ENCODE measurements at regions not wholly inside any gene's neighbourhood (a gene's known extent, or its start where the extent isn't known, plus 50 kb on each side); places are given as distances from the start of the nearest gene placed in this dataset.

GRCh38 chr22:47366026-47366767 lies 603.7 kb downstream of the TBC1D22A start:
- H3K36me3 ChIP-seq = no peaks in the 10 kb centered on the region
- 85 to 87% methylated on average over 17 of the region's 17 CpGs for whole genome bisulfite sequencing, 2 donors
- no peak overlapping the region for H3K27ac ChIP-seq
- H3K9me3 ChIP-seq = peaks cover 0 to 25% (median 5%) of the 10 kb centered on the region in 4 donors
- no peaks in the 10 kb centered on the region for H3K4me1 ChIP-seq
- H3K4me3 ChIP-seq = no peak overlapping the region
- H3K27me3 ChIP-seq = no peaks in the 10 kb centered on the region
- TF ChIP-seq CTCF (IDR thresholded peaks at IDR 0.05) (no peak), EP300 (IDR thresholded peaks at IDR 0.05) (no peak), POLR2A (IDR thresholded peaks at IDR 0.05) (no peak)
- DNase-seq (ENCODE audit: low spot score in 2 of 2) = no peak

GRCh38 chr22:47361247-47361646 lies 598.8 kb downstream of the TBC1D22A start:
- no peak overlapping the region for H3K4me3 ChIP-seq
- peaks cover 0 to 26% (median 5%) of the 10 kb centered on the region in 4 donors for H3K9me3 ChIP-seq
- TF ChIP-seq CTCF (IDR thresholded peaks at IDR 0.05) (no peak), POLR2A (IDR thresholded peaks at IDR 0.05) (no peak), EP300 (IDR thresholded peaks at IDR 0.05) (no peak)
- no peak for DNase-seq (ENCODE audit: low spot score in 2 of 2)
- H3K27ac ChIP-seq = no peak overlapping the region
- 95 to 98% methylated on average over 3 of the region's 3 CpGs for WGBS, 2 donors
- no peaks in the 10 kb centered on the region for H3K36me3 ChIP-seq
- no peaks in the 10 kb centered on the region for H3K4me1 ChIP-seq
- H3K27me3 ChIP-seq = no peaks in the 10 kb centered on the region

GRCh38 chr22:47357493-47357892 lies 595.0 kb downstream of the TBC1D22A start:
- H3K27ac ChIP-seq = no peak overlapping the region
- H3K27me3 ChIP-seq = no peaks in the 10 kb centered on the region
- H3K9me3 ChIP-seq = peaks cover 0 to 12% (median 5%) of the 10 kb centered on the region in 4 donors
- no peaks in the 10 kb centered on the region for H3K4me1 ChIP-seq
- H3K36me3 ChIP-seq = no peaks in the 10 kb centered on the region
- 91 to 92% methylated on average over 10 of the region's 10 CpGs for WGBS, 2 donors
- H3K4me3 ChIP-seq = no peak overlapping the region
- TF ChIP-seq EP300 (IDR thresholded peaks at IDR 0.05) (no peak), CTCF (IDR thresholded peaks at IDR 0.05) (no peak), POLR2A (IDR thresholded peaks at IDR 0.05) (no peak)
- no peak for DNase-seq (ENCODE audit: low spot score in 2 of 2)

- no peaks in the 10 kb centered on the region for H3K27me3 ChIP-seq
- H3K36me3 ChIP-seq = no peaks in the 10 kb centered on the region
- 96 to 98% methylated on average over 7 of the region's 7 CpGs for WGBS, 2 donors
- H3K4me1 ChIP-seq = no peaks in the 10 kb centered on the region
- H3K27ac ChIP-seq = no peak overlapping the region
- DNase-seq (ENCODE audit: low spot score in 2 of 2) = no peak
- TF ChIP-seq POLR2A (IDR thresholded peaks at IDR 0.05) = no peak
- TF ChIP-seq CTCF (IDR thresholded peaks at IDR 0.05) = no peak
- no peak for TF ChIP-seq EP300 (IDR thresholded peaks at IDR 0.05)
- H3K9me3 ChIP-seq = peaks cover 0 to 14% (median 3%) of the 10 kb centered on the region in 4 donors
- no peak overlapping the region for H3K4me3 ChIP-seq
Observed at GRCh38 chr22:47357086-47357485, 594.6 kb downstream of the TBC1D22A start.

- Histone ChIP-seq H3K36me3 (no peaks in the 10 kb centered on the region), H3K4me3 (no peak overlapping the region)
- no peak for DNase-seq (ENCODE audit: low spot score in 2 of 2)
Observed at GRCh38 chr22:47356511-47357011, 594.1 kb downstream of the TBC1D22A start.

More at GRCh38 chr22:47356511-47357011, 594.1 kb downstream of the TBC1D22A start:
- Histone ChIP-seq H3K27me3 (no peaks in the 10 kb centered on the region), H3K9me3 (peaks cover 0 to 13% (median under 1%) of the 10 kb centered on the region in 4 donors), H3K4me1 (no peaks in the 10 kb centered on the region), H3K27ac (no peak overlapping the region)
- TF ChIP-seq EP300 (IDR thresholded peaks at IDR 0.05) (no peak), POLR2A (IDR thresholded peaks at IDR 0.05) (no peak), CTCF (IDR thresholded peaks at IDR 0.05) (no peak)
- 64 to 79% methylated on average over 5 of the region's 5 CpGs for WGBS, 2 donors

Measured in tibial nerve (tissue), 4 donors.